H1 (cell line): ENCODE measurements at regions not wholly inside any gene's neighbourhood (a gene's known extent, or its start where the extent isn't known, plus 50 kb on each side); places are given as distances from the start of the nearest gene placed in this dataset.

Source experiments
- CTCF ChIA-PET: fragments of 300-600 bp; sonication (Branson Sonifier 250); formaldehyde crosslinking; loops from one replicate; lab custom pipeline; 2021; ENCODE audit not compliant: partially characterized antibody; lab: Charles Lee
- POLR2A ChIA-PET: fragments of 300-600 bp; sonication (Branson Sonifier 250); formaldehyde crosslinking; loops from one replicate; lab custom pipeline; 2021; ENCODE audit warnings: inconsistent platforms; ENCODE audit not compliant: partially characterized antibody; lab: Charles Lee
- DNase-seq, 2 experiments: peaks; one replicate each; pipeline versions ENCODE4 v3.0.0 to v3.0.0-alpha.2; 2010 to 2022; ENCODE audit warnings: low spot score in 2 of 2, low read depth in 1 of 2, mixed read lengths in 1 of 2
- FAIRE-seq: peaks from 2 replicates; lab custom pipeline; 2011; peaks lifted over from hg19 to GRCh38; lab: Jason Lieb, UNC
- H2AFZ ChIP-seq: 2 replicates; pipeline ENCODE4 v1.8.1; 2012; ENCODE audit warnings: low read length, inconsistent platforms
- H2AK5ac ChIP-seq: 2 replicates; pipeline ENCODE4 v1.6.1; 2013; ENCODE audit warnings: low read depth, low read length
- H2BK120ac ChIP-seq: replicated peaks from 2 replicates; pipeline ENCODE3; 2013; ENCODE audit warnings: low read depth, low read length, inconsistent platforms
- H2BK12ac ChIP-seq: 2 replicates; pipeline ENCODE4 v1.6.1; 2013; ENCODE audit warnings: low read depth, low read length
- H2BK15ac ChIP-seq: 2 replicates; pipeline ENCODE4 v1.6.1; 2013; ENCODE audit warnings: low read length
- H2BK20ac ChIP-seq: 2 replicates; pipeline ENCODE4 v1.6.1; 2013; ENCODE audit warnings: low read length
- H2BK5ac ChIP-seq: 2 replicates; pipeline ENCODE4 v1.6.1; 2013; ENCODE audit warnings: low read depth, low read length
- H3K14ac ChIP-seq: 2 replicates; pipeline ENCODE4 v1.6.1; 2013; ENCODE audit warnings: inconsistent platforms; ENCODE audit not compliant: insufficient read length
- H3K18ac ChIP-seq: 2 replicates; pipeline ENCODE4 v1.6.1; 2013; ENCODE audit warnings: low read length; ENCODE audit errors: extremely low read depth
- H3K23ac ChIP-seq: 2 replicates; pipeline ENCODE4 v1.6.1; 2013; ENCODE audit warnings: inconsistent platforms; ENCODE audit not compliant: insufficient read length
- H3K23me2 ChIP-seq: 2 replicates; pipeline ENCODE4 v1.6.1; 2013; ENCODE audit warnings: low read depth, low read length
- H3K27ac ChIP-seq: 2 replicates; pipeline ENCODE4 v1.6.1; 2011; ENCODE audit warnings: low read depth, low read length, inconsistent platforms
- H3K27me3 ChIP-seq, 4 experiments: replicated peaks in 1 of 4; 1 replicate in 1 of 4; 2 replicates in 3 of 4; pipeline versions ENCODE4 v1.6.1 to v1.8.1; 2011 to 2013; ENCODE audit warnings: low read length in 3 of 4, mild to moderate bottlenecking in 3 of 4, inconsistent platforms in 2 of 4, mixed read lengths in 2 of 4, moderate library complexity in 1 of 4; ENCODE audit not compliant: control insufficient read depth in 3 of 4, insufficient read depth in 3 of 4; ENCODE audit errors: extremely low read depth in 1 of 4
- H3K36me3 ChIP-seq, 4 experiments: 2 replicates each; pipeline versions ENCODE4 v1.6.1 to v1.8.1; 2011 to 2013; ENCODE audit warnings: mild to moderate bottlenecking in 4 of 4, low read length in 3 of 4, moderate library complexity in 2 of 4, control low read depth in 1 of 4, inconsistent platforms in 1 of 4; ENCODE audit not compliant: insufficient read depth in 4 of 4, control insufficient read depth in 2 of 4
- H3K4ac ChIP-seq: replicated peaks from 2 replicates; pipeline ENCODE3; 2013; ENCODE audit warnings: low read length, low read depth, mixed read lengths, inconsistent platforms; ENCODE audit not compliant: insufficient read length
- H3K4me1 ChIP-seq, 4 experiments: replicated peaks in 1 of 4; 1 replicate in 1 of 4; 2 replicates in 3 of 4; pipeline versions ENCODE4 v1.6.1 to v1.8.1; 2011 to 2013; ENCODE audit warnings: low read length in 3 of 4, inconsistent platforms in 2 of 4, mixed read lengths in 1 of 4; ENCODE audit not compliant: insufficient read depth in 4 of 4, control insufficient read depth in 3 of 4
- H3K4me2 ChIP-seq, 2 experiments: 2 replicates each; pipeline versions ENCODE4 v1.6.1 to v1.8.1; 2011 to 2013; ENCODE audit warnings: low read depth in 2 of 2, low read length in 2 of 2, control low read depth in 1 of 2, inconsistent platforms in 1 of 2, mild to moderate bottlenecking in 1 of 2; ENCODE audit not compliant: insufficient read depth in 1 of 2
- H3K4me3 ChIP-seq, 4 experiments: fragments of 200-600, 300-600 bp in 1 of 4; sonication (generic), shearing (Covaris generic), sonication (Bioruptor Twin) in 1 of 4; 2 replicates each; pipeline versions ENCODE4 v1.5.1 to v1.8.1; 2011 to 2016; ENCODE audit warnings: low read length in 4 of 4, low read depth in 3 of 4, control low read depth in 2 of 4, inconsistent platforms in 2 of 4, mild to moderate bottlenecking in 2 of 4, mixed read lengths in 1 of 4, moderate library complexity in 1 of 4; ENCODE audit not compliant: insufficient read depth in 2 of 4; ENCODE audit errors: extremely low read depth in 1 of 4
- H3K56ac ChIP-seq: replicated peaks from 2 replicates; pipeline ENCODE3; 2013; ENCODE audit warnings: low read depth, mild to moderate bottlenecking, mixed read lengths, low read length, inconsistent platforms; ENCODE audit not compliant: insufficient read length
- H3K79me1 ChIP-seq: 2 replicates; pipeline ENCODE4 v1.6.1; 2013; ENCODE audit warnings: low read depth, low read length, control low read depth
- H3K79me2 ChIP-seq, 2 experiments: 2 replicates each; pipeline versions ENCODE4 v1.6.1 to v1.8.1; 2012 to 2013; ENCODE audit warnings: low read length in 2 of 2, mild to moderate bottlenecking in 2 of 2, inconsistent platforms in 1 of 2; ENCODE audit not compliant: insufficient read depth in 2 of 2, control insufficient read depth in 1 of 2
- H3K9ac ChIP-seq, 4 experiments: replicated peaks in 1 of 4; 1 replicate in 1 of 4; 2 replicates in 3 of 4; pipeline versions ENCODE4 v1.6.1 to v1.8.1; 2011 to 2013; ENCODE audit warnings: low read depth in 3 of 4, low read length in 3 of 4, control low read depth in 2 of 4, mild to moderate bottlenecking in 2 of 4, moderate library complexity in 2 of 4, inconsistent platforms in 1 of 4; ENCODE audit errors: extremely low read depth in 1 of 4
- H3K9me3 ChIP-seq, 2 experiments: 2 replicates each; pipeline versions ENCODE4 v1.6.1 to v1.8.1; 2012 to 2013; ENCODE audit warnings: mild to moderate bottlenecking in 2 of 2, moderate library complexity in 2 of 2, control low read depth in 1 of 2, inconsistent platforms in 1 of 2, low read depth in 1 of 2, low read length in 1 of 2, mixed read lengths in 1 of 2; ENCODE audit not compliant: insufficient read depth in 2 of 2
- H4K20me1 ChIP-seq, 2 experiments: replicated peaks in 1 of 2; 2 replicates each; pipeline versions ENCODE3 to v1.8.1; 2011 to 2013; ENCODE audit warnings: inconsistent platforms in 2 of 2, low read length in 2 of 2, mild to moderate bottlenecking in 1 of 2; ENCODE audit not compliant: insufficient read depth in 2 of 2, control insufficient read depth in 1 of 2
- H4K5ac ChIP-seq: 2 replicates; pipeline ENCODE4 v1.6.1; 2013; ENCODE audit warnings: low read length, low read depth, mixed read lengths, inconsistent platforms; ENCODE audit not compliant: insufficient read length
- H4K8ac ChIP-seq: 2 replicates; pipeline ENCODE4 v1.8.0; 2013; ENCODE audit warnings: mild to moderate bottlenecking, moderate library complexity, low read length, inconsistent platforms; ENCODE audit not compliant: insufficient read depth; ENCODE audit errors: extremely low read depth
- H4K91ac ChIP-seq: replicated peaks from 2 replicates; pipeline ENCODE3; 2013; ENCODE audit warnings: low read length, mixed read lengths, inconsistent platforms; ENCODE audit not compliant: insufficient read length
- SAP30 ChIP-seq: fragments of 300-600 bp; sonication (generic); IDR thresholded peaks from 2 replicates; pipeline ENCODE4 v1.7.1; 2012; ENCODE audit warnings: low read length, moderate library complexity, mild to moderate bottlenecking, inconsistent platforms; ENCODE audit not compliant: insufficient read depth, insufficient replicate concordance
- WGBS, 2 experiments: shearing (Covaris generic) in 1 of 2; methylation state at CpG; one replicate each; pipeline versions ENCODE4 v1.1.6 to v1.1.7; 2013 to 2015; ENCODE audit warnings: low lambda C conversion rate in 2 of 2, mixed read lengths in 2 of 2, inconsistent platforms in 1 of 2, low coverage in 1 of 2, missing lambda C conversion rate in 1 of 2; ENCODE audit not compliant: insufficient replicate concordance in 2 of 2, insufficient coverage in 1 of 2, insufficient read length in 1 of 2; ENCODE audit errors: extremely low coverage in 1 of 2, missing lambda C conversion rate in 1 of 2; 5-methylcytosine and 5-hydroxymethylcytosine counted together

DNA sequence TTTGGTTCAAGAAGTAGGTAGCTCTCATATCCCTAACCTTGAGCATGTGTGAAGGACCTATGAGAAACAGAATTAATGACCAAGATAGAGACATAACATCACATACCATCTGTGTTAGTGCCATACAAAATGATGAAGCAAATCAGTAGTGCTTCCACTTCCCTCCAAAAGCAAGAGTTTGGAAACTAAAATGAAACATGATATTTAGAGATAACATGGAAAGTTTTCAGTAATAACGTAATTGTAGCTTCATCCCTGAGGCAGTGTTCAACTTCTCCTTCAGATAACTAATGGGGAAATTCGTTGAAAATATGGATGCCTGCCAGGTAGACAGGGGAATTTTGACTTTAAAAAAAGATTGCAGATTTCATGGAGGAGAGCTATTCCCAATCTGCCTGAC, 248.4 kb upstream of the IRAK1BP1 start:
- Histone ChIP-seq H2BK5ac (no peak overlapping the region), H3K27me3 (no peaks in the 10 kb centered on the region), H3K4ac (no peak overlapping the region), H3K14ac (no peak overlapping the region), H3K79me2 (no peaks in the 10 kb centered on the region), H3K18ac (no peak overlapping the region), H3K4me3 (no peak overlapping the region), H3K4me1 (no peaks in the 10 kb centered on the region), H2AFZ (no peak overlapping the region), H3K36me3 (no peaks in the 10 kb centered on the region), H3K56ac (no peak overlapping the region), H4K5ac (no peak overlapping the region), H3K4me2 (no peak overlapping the region), H2BK15ac (no peak overlapping the region), H4K20me1 (no peaks in the 10 kb centered on the region), H4K8ac (no peak overlapping the region), H3K79me1 (no peaks in the 10 kb centered on the region), H3K9ac (no peak overlapping the region), H2BK20ac (no peak overlapping the region), H2BK120ac (no peak overlapping the region), H2BK12ac (no peak overlapping the region), H4K91ac (no peak overlapping the region), H3K23me2 (no peaks in the 10 kb centered on the region), H3K9me3 (no peaks in the 10 kb centered on the region), H3K27ac (no peak overlapping the region), H2AK5ac (no peak overlapping the region), H3K23ac (no peak overlapping the region)
- TF ChIP-seq SAP30, result no peak
- ChIA-PET CTCF (interaction anchor here (1.5 to 2.4 kb wide), 2 partner anchors 8 to 11 kb away, joined by 3 to 6 read pairs; no protein-coding TSS in a partner anchor), POLR2A (no interaction called here)
- 80% methylated on average over 2 of the region's 2 CpGs; no CpG with 5 or more reads in 1 of the 2 experiments for WGBS, 2 experiments
- no peak for FAIRE-seq
- DNase-seq, result no peak
